HL-60 (cell line): ENCODE measurements at regions not wholly inside any gene's neighbourhood (a gene's known extent, or its start where the extent isn't known, plus 50 kb on each side); places are given as distances from the start of the nearest gene placed in this dataset.

ENCODE experiments used
- GABPA ChIP-seq: IDR thresholded peaks from 2 replicates; pipeline ENCODE4 v1.6.1; 2012; ENCODE audit warnings: low read depth
- POLR2AphosphoS5 ChIP-seq: IDR thresholded peaks from 2 replicates; pipeline ENCODE4 v1.6.1; 2012; ENCODE audit warnings: low read depth
- TF ChIP-seq, protein P1 (sequence below): IDR thresholded peaks from one replicate; pipeline ENCODE4 v1.5.1; 2011; ENCODE audit warnings: low read length, control low read depth, inconsistent platforms; ENCODE audit not compliant: insufficient read depth
- TF ChIP-seq, protein P2 (sequence below): IDR thresholded peaks from 2 replicates; pipeline ENCODE4 v1.6.1; 2012; ENCODE audit warnings: low read depth; ENCODE audit not compliant: insufficient replicate concordance

DNA sequence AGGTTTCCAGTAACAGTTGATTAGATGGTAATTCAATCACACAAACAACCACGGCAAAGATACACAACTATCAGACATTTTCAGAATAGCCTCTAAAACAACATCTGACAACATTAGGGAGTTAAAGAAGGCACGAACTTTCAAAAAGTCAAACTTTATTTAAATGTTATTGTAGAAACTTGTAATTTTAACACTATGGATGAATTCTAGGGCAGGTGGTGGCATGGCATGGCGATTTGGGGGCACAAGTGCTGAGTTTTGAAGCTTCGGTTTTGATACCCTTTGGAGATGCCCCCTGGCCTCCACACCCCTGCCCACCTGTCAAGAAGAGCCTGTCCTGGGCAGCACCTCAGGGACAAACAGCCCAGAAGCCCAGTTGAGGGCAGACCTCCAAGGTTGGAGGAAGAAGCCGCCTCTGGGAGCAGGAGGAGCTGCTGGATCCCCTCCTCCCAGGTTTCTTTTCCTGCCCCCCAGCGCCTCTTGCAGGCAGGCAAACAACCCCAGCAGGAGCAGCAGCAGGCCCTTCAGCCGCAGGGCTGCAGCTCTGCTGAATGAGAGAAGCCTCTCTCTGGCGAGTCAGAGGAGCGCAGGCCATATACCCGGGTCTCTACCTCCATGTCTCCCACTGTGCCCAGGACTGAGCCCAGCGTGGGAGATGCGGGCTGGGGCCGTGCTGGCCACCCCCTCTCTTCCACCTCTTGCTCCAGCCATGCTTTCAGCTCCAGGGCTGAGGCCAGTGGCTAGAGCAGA lies 102.1 kb upstream of the IGLL5 start:
- TF ChIP-seq, protein P1, sequence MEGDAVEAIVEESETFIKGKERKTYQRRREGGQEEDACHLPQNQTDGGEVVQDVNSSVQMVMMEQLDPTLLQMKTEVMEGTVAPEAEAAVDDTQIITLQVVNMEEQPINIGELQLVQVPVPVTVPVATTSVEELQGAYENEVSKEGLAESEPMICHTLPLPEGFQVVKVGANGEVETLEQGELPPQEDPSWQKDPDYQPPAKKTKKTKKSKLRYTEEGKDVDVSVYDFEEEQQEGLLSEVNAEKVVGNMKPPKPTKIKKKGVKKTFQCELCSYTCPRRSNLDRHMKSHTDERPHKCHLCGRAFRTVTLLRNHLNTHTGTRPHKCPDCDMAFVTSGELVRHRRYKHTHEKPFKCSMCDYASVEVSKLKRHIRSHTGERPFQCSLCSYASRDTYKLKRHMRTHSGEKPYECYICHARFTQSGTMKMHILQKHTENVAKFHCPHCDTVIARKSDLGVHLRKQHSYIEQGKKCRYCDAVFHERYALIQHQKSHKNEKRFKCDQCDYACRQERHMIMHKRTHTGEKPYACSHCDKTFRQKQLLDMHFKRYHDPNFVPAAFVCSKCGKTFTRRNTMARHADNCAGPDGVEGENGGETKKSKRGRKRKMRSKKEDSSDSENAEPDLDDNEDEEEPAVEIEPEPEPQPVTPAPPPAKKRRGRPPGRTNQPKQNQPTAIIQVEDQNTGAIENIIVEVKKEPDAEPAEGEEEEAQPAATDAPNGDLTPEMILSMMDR: no peak
- TF ChIP-seq, protein P2, sequence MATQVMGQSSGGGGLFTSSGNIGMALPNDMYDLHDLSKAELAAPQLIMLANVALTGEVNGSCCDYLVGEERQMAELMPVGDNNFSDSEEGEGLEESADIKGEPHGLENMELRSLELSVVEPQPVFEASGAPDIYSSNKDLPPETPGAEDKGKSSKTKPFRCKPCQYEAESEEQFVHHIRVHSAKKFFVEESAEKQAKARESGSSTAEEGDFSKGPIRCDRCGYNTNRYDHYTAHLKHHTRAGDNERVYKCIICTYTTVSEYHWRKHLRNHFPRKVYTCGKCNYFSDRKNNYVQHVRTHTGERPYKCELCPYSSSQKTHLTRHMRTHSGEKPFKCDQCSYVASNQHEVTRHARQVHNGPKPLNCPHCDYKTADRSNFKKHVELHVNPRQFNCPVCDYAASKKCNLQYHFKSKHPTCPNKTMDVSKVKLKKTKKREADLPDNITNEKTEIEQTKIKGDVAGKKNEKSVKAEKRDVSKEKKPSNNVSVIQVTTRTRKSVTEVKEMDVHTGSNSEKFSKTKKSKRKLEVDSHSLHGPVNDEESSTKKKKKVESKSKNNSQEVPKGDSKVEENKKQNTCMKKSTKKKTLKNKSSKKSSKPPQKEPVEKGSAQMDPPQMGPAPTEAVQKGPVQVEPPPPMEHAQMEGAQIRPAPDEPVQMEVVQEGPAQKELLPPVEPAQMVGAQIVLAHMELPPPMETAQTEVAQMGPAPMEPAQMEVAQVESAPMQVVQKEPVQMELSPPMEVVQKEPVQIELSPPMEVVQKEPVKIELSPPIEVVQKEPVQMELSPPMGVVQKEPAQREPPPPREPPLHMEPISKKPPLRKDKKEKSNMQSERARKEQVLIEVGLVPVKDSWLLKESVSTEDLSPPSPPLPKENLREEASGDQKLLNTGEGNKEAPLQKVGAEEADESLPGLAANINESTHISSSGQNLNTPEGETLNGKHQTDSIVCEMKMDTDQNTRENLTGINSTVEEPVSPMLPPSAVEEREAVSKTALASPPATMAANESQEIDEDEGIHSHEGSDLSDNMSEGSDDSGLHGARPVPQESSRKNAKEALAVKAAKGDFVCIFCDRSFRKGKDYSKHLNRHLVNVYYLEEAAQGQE: no peak
- no peak for TF ChIP-seq POLR2AphosphoS5
- TF ChIP-seq GABPA: no peak
